Activated CD4-positive, alpha-beta T cell treated with anti-CD3 and anti-CD28 coated beads, Interleukin-10, Interleukin-2, amounts not matched to agents 100 ng/mL and 50 ng/mL, durations not matched to agents 16 hours and 8 hours (primary cell): ENCODE measurements at regions not wholly inside any gene's neighbourhood (a gene's known extent, or its start where the extent isn't known, plus 50 kb on each side); places are given as distances from the start of the nearest gene placed in this dataset.

Experiments used
- DNase-seq: peaks from one replicate; pipeline ENCODE4 v3.0.0-alpha.2; 2020

DNA sequence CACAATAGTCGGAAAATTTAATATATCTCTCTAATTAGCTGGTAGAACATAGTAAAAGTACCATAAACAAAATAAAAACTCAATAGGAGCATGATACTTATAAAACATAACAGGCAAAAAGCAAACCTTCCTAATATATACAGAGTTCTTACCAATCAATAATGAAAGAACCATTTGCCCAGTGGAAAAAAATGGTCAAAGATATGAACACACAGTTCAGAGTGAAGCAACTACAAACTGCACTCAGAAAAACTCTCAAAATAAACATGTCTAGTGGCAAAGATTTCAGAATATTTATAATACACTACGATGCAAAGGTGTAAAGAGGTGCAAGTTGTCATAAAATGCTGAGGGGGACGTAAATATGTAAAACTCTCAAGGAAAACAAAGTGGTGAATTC, 576.2 kb upstream of the CTNND2 start:
- DNase-seq = no peak

DNA sequence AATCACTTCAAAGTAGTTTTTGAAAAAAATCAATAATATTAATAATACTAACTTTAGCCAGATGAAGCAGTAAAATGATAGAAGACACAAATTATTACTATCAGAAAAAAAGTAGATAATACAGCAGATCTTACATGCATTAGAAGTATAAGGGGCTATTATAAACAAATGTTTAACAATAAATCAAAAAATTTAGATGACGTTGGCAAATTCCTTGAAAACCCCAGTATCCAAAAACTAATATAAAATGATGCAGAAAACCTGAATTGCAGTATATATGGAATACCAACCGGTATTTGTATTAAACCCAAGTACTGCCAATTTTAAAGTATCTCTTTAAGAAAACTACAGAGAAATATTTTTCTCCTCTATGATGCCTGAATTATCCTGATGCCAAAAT, 573.3 kb upstream of the CTNND2 start:
- DNase-seq = no peak

DNA sequence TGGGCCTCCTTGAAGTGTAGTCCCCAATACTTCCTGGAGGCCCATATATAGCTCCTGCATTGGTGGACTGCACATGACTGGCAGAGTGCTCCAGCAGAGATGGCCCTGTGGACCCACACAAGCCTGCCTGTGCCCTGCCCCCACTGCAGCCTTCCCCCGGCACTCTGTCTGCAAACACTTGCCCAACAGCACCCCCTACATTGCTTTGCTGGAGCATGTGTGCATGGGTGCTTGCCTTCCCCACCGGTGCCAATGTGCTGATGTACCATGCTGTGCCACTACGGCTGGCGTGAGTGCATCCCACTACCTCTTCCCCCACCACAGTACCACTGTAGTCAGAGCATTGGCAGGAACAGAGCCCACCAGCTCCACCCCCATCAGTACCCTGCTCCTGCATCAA, 563.6 kb upstream of the CTNND2 start:
- DNase-seq = no peak

DNA sequence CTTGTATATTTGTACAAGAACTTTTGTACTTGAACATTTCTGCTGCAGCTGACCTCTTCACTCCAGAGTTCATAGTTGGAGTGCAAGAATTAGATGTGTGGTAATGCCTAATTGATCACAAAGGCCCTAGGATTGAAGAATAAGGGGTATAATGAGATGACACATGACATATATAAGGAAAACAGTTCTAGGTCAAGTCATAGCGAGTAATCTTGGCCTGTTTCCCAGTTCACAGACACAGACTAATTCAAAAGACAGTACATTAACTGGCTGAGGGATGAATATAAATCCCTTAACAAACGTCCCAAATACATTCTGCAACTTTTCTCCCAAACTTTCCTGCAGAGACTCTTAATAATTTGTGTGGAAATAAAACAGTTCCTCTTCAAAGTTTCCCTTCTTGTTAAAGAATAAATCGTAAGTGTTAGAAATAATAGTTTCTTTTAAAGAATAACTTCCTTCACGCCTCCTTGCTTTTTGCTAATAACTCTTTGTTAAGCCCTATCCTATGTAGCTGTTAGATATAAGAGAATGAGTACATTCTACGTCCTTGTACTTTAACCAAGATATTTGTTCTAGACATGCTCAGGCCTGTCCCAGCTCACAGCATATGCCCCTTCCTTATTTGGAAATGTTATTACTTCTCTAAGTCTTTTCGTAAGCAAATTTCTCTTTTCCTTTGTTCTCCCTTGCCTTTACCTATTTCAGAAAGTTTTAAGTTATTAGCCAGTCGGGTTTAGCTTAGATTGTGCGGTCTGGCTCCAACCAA, 556.4 kb upstream of the CTNND2 start:
- no peak for DNase-seq

DNA sequence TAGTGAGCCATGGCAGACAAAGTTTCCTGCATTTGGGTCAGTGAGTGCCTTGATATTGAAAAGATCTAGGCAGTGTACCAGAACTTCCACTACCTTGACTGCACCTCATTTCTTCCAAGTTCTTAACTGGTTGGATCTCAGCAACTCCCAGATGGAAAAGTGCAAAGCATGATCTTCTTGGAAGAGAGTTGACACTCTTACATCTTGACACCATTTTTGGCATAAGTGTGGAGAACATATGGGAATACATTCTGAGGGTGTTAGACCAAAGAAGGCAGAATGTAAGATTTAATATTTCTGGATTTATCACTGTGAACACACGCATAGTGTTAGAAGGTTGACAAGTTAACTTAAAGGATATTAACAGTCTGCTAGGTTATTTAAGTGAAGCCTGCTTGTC, 555.1 kb upstream of the CTNND2 start:
- no peak for DNase-seq

DNA sequence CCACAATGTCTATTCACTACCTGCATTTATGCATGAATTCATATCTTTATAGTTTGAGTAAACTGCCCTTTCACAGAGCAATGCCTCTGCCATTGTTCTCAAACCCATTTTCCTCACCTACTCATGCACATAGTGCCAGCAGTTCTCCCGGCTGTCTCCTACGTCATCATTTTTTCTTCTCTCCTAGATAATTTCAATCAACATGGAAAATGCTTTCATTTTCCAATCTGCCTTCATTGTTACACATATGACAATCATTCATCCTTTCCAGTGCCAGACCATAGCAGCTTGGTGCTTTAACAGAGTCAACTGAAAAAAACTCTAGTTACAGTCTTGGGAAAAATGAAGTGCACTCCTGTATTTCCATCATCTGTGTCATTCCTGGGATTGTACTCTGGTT, 514.8 kb upstream of the CTNND2 start:
- DNase-seq = no peak

DNA sequence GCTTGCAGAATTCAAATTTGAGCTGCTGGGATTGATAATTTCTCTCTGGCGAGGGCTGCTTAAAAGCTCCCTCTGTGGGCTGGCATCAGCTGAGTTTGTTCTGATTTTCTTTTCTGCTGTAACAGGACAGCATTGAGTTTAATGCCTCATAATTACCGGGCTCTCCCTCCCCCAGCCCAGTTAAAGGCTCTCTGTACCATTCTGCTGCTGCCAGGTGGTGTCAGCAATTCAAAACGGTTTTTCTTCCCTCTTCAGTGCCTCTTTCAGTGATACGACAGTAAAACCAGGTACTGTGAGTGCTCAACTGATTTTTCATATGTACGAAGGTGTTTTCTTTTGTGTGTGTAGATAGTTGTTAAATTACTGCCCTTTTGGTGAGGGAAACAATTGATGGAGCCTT, 509.3 kb upstream of the CTNND2 start:
- no peak for DNase-seq

DNA sequence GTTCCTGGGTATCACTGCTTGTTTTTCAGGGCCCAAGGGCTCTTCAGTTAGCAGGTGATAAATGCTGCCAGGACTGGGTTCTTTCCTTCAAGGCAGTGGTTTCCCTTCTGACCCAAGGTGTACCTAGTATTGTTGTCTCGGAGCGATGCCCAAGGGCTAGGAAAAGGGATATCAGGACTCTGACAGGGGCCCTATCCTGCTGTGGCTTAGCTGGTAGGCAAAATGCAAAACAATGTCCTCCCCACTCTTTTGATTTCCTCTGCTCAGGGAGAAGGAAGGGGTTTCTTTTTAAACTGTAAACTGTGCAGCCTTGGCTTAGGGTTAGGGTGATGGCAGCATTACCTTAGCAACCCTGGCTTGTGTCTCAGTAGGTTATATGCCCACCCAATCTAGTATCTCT, 508.8 kb upstream of the CTNND2 start:
- DNase-seq = no peak

DNA sequence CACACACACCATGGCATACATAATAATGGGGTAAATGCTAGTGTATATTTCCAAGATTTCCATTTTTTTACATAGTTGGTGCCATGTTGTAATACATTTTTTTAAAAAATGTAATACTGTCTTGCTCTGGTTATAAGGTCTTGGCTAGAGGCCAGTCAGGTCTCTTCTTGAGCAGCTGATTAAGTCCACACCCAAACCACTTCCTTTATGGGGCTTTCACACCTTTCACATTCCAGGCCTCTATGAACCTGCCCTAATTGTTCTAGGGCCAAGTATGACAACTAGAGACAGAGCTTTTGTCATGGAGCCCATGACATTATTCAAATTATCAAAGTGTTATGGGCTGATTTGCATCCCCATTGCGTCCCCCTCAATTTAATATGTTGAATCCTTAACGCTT, 495.6 kb upstream of the CTNND2 start:
- DNase-seq = no peak

DNA sequence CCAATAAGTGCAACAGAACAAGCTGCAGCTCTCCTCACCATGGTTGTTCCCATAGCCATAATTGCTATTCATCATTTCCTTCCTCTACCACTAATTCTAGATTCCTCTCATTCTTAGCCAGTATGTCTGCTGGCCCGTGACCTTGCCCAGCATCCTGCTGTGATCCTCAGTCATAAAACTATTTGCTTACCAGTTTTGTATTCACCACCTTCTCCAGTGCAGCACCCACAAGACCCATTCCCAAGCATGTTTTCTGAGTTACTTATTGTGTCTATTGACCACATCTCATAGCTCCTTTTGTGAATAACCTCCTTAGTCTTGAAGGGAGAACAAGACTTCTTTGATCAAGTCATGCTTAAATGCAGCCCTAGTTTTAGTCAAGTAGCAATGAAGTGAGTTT, 488.0 kb upstream of the CTNND2 start:
- DNase-seq = no peak

DNA sequence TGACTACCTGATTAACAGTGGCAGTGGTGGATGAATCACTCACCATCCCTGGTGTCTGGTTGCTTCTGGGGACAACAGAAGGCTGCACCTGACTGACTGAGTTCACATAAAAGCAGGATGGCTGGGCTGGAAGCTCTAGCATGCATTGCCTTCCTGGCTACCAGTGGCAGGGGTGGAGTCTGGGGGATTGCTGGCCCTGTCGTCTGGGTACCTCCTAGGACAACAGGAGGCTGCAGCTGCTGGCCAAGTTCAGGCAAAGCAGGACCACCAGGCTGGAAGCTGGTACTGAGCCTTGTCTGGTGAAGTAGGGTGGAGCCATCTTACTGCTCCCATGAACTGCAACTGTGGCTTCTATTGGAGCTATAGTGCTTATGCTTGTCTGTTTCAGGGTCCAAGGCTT, 480.8 kb upstream of the CTNND2 start:
- no peak for DNase-seq

DNA sequence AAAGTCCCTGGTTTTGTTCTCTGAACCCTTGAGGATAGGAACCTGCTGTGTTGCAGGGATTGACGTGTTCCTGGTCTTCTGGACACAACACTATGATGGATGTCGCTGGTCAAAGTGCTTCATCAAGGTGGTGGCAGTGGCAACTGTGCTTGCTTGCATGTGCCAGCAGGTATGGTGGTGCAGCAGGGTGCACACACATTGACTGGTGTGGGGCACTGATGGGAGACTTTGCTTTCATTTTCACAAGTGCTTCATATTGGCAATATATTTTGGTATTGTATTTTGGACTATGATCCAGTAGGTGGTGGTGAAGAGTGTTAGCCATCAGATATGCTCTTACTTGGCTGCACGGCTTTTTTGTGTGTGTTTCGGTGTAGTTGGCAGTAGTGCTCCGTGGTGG, 479.8 kb upstream of the CTNND2 start:
- DNase-seq = no peak

DNA sequence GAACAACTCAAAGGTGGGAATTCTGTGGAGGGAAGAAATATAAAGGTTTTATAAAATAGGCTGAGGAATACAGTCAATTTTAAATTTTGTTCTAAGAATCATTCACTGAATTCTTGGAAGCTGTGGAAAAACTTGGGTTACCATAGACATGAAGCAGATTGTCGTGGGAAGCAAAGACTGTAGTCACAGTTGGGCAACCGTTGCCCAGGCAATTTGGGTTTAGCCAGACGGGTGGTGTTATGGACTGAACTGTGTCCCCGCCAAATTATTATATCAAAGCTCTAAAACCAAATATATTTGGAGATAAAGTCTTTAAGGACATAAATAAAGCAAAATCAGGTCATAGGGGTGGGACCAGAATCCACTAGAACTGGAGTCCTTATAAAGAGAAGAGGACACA, 463.7 kb upstream of the CTNND2 start:
- no peak for DNase-seq

DNA sequence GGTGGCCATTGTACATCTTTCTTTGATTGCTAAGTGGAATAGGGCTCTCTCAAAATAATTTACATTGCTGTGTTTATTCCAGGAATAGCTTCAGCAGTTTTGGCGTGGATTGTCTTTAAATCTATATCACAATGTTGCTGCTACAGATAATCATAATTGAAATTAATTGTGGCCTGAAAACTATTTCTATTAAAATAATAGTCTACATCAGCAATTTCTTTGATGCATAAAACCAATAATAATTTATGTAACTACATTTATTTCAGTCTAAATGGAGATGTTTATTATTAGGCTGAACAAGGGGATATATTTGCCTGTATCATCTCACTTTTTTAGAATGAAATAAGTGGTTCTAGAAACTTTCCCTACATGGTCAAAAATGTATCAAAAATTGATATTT, 456.0 kb upstream of the CTNND2 start:
- no peak for DNase-seq

DNA sequence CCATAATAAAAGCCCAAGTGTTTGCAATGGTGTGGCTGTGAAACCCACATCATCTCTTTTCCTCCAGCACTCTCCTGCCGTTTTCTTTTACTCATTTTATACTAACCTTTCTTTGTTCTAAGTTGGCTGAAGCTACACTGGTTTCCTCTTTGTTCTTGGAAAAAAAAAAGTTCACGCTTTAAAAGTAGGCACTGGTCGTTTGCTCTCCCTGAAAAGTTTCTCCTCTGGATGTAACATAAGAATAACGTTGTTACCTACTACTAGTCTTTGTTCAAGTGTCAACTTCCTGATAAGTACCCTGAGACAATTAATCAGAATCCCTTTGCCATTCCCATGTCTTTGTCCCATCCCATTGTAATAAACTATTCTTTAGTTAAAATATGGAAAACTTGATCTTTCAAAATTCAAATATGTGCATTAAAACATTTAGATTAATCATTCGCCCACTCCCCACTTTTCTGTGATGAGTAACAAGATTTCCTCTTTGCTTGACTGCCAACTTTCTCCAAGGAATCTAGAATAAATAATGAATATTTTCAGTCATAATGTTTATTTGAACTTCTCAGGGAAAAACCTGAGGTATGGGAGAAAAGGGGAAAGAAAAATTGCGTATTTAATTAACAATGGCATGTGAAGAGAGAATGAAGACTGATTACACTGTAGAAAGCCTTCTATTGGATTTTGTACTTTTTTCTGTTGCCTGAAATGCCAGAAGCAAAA, 454.3 kb upstream of the CTNND2 start:
- DNase-seq = no peak

DNA sequence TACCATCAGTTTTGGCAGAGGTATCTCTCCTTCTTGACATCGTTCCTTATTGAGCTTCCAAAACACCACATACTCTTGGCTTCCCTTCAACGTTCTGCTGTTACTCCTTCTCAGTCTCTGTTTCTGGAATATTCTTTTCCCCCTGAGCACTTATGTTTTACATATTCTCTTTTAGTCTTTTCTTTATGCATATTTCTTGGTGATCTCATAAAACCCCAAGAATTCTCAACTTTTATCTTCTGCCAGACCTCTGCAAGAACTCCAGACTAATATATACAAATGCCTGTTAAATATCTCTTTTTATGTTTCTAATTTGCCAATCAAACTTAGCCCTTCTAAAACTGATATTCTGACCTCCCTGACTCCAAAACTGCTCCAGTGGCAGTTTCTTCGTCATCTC, 453.4 kb upstream of the CTNND2 start:
- no peak for DNase-seq

DNA sequence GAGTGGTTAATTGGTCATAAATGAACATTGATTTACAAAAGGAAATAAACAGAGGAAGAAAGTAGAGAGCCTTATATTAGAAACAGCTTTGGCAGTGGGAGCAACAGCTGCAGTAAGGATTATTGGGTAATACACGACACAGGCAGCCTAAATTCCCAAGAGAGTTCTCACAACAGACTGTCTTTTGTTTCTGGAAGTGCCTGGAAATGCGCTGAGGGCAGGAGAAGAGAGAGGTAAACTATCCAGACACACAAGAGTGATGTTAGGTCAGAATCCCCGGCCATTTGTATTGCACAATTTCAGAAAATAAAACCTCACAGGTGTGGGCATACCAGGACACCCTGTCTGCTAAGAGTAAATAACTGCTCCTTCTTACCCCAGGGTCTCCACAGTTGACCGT, 450.4 kb upstream of the CTNND2 start:
- DNase-seq = no peak

DNA sequence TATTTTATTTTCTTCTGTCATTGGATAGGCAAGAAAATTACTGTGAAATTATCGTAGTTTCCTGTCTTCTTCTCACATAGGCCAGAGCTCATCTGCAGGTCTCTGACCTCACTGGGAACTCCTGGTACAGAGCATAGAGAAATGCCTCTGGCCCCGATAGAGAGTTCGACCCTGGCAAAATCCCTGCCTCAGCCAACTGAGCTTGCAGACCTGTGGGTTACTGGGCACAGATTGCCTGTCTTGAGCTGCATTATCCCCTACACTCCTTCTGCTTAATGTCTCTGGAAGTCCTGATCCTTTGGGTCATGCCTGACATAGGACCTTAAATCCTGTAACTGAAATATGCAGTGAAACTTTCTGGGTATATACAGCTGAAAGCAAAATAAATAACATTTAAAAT, 439.3 kb upstream of the CTNND2 start:
- no peak for DNase-seq

DNA sequence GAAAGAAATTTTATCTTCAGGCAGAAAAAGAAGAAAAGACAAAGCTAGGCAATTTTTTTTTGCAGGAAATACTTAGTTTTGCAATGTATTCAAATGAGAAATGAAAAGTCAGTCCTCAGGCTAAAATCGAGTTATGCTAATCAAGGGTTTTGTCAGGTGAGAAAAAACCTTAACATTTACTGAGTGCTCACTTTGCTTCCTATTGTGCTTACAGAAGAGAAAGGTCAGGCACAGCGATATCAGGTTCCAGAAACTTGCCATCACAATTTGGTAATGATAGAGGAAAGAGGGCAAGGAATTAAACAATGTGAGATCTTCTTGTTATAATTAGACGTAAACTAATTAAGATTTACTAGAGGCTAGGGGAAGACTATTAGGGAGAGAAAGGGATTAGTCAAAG, 431.7 kb upstream of the CTNND2 start:
- DNase-seq = no peak

DNA sequence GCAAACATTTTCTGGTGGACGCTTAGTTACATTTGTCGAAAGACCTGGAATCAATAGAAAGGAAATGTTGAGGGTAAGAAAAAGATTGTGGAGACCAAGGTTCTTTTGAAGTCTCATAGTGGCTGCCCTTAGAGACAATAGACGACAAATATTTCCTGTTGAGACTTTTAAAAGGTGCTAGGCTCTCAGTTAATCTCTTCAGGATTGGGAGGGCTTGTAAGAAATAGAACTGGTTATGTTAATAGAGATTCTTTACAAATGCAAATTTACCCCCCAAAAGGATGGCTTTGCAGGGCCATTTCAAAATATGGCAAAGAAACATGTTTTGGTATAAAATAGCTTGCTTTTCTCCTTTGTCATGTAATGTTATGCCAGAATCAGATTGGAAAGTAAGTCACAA, 428.2 kb upstream of the CTNND2 start:
- DNase-seq = no peak

DNA sequence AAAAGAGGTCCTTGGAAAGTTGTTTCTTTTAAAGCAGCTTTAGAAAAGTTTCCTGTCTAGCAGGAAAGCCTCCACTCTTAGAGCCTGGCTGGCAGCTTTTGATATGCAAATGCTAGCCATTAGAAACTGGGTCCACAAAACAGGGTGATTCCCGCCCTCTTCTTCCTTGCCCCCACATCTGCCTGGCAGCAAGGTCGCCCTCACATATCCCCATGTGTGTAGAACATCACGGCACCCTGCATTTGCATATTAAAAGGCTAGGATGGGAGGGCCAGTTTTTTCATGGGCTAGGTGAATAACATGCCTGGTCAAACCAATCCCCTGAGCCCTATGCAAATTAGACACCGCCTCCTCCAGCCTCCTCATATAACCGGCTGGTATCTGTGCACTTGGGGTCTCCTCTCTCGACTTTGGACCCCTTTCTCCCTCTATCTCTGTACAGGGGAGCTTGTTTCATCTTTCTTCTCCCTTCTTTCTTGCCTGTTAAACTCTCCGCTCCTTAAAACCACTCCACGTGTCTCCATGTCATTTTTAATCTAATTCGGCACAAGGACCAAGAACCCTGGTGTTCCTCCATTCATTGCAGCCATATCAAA, 426.8 kb upstream of the CTNND2 start:
- DNase-seq = no peak

DNA sequence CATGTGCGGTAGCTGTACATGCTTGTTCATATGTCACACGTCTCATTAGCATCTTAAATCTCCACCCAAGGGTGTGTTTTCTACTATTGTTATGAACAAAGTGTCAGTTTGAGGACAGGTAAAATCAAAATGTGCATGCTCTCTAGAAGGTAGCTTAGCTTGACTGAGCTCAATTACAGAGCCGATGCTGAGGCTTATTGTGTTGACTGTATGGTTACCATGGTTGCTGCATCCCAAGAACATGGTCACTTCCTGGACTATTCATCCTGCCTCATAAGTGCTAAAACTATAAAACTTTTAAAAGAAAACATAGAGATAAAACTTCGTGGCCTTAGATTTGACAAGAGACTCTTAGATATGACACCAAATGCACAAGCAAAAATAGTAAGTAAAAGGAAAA, 426.1 kb upstream of the CTNND2 start:
- no peak for DNase-seq

DNA sequence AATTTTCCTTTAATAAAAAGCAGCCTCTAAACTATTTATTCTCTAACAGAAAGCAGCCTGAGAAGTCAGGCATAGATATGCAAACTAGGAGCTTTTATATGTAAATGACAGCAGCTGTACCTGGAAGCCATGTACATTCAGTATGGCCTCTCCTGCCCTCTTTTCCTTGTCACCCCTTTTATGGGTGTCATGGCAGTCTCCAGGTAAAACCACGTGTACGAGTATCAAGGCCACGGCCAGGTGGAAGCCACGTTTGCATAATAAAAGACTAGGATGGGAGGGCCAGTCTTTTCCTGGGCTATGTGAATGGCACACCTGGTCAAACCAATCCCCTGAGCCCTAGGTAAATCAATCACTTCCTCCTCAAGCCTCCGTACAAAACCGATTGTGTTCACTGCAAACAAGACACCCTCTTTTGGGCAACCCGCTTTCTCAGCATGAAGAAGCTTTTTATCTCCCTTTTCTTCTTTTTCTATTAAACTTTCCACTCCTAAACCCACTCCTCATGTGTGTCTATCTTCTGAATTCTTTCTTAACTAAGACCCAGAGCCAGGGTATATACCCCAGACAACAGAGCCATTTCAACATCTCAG, 419.5 kb upstream of the CTNND2 start:
- no peak for DNase-seq

DNA sequence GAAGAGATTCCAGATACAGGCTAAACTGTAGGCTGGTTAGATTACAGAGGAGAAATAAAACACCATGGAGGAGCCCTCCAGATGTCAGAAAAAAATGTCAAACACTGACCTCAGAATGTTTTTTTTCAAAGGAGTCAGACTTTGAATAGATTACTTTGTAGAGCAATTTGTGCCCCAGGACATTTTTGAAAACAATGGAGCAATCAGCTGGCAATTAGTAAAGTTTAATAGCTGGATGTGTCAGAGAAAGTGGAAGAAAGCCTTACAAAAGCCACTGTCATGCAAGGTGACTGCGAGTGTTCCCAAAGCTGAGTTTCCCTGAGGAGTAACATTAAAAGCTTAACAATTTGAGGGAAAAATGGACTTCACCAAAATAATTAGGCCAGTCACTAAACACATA, 417.8 kb upstream of the CTNND2 start:
- no peak for DNase-seq
